ENCODE measurements at regions not wholly inside any gene's neighbourhood (a gene's known extent, or its start where the extent isn't known, plus 50 kb on each side); places are given as distances from the start of the nearest gene placed in this dataset.

DNA sequence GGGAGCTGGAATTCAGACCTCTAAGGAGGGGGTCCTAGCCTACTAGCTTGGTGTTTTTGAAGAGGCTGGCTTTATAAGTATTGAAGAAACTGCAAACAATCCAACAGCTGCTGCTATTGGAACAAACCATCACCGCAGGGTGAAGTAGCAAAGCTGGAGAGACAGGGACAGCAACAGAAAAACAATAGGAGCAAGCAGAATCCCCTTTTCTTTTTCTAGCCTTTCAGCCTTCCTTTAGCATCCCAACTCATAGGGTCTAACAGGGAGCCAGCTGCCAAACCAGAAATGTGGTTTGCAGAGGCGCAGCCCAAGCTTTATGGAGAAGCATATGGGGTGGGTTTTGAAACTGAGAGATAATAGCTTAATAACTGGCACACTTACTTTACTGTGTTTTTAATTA, 106.2 kb upstream of the CHMP2B start:
- TF ChIP-seq, protein P1, sequence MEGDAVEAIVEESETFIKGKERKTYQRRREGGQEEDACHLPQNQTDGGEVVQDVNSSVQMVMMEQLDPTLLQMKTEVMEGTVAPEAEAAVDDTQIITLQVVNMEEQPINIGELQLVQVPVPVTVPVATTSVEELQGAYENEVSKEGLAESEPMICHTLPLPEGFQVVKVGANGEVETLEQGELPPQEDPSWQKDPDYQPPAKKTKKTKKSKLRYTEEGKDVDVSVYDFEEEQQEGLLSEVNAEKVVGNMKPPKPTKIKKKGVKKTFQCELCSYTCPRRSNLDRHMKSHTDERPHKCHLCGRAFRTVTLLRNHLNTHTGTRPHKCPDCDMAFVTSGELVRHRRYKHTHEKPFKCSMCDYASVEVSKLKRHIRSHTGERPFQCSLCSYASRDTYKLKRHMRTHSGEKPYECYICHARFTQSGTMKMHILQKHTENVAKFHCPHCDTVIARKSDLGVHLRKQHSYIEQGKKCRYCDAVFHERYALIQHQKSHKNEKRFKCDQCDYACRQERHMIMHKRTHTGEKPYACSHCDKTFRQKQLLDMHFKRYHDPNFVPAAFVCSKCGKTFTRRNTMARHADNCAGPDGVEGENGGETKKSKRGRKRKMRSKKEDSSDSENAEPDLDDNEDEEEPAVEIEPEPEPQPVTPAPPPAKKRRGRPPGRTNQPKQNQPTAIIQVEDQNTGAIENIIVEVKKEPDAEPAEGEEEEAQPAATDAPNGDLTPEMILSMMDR (IDR thresholded peaks at IDR 0.05), result no peak
- no peak for TF ChIP-seq POLR2A (IDR thresholded peaks at IDR 0.05)

Measured in adrenal gland (tissue), 5 donors.